ENCODE measurements at regions not wholly inside any gene's neighbourhood (a gene's known extent, or its start where the extent isn't known, plus 50 kb on each side); places are given as distances from the start of the nearest gene placed in this dataset.

GRCh38 chr4:119739796-119740195, 111.2 kb upstream of the PDE5A start:
- H3K4me2 ChIP-seq (ENCODE audit: insufficient read depth, low read length): no peak overlapping the region
- no peaks in the 10 kb centered on the region for H3K4me1 ChIP-seq (replicated peaks in 1 of 2; ENCODE audit: control insufficient read depth in 2 of 2, insufficient read depth in 2 of 2, low read length in 2 of 2)
- FAIRE-seq: no peak
- H2AFZ ChIP-seq (ENCODE audit: low read depth, low read length): no peak overlapping the region
- in situ Hi-C loops (cut with MboI) (no loop called here), intact Hi-C loops (cut with micrococcal nuclease) (no loop called here)
- WGBS (ENCODE audit: insufficient coverage, low coverage, missing lambda C conversion rate): 0% methylated on average over 4 of the region's 4 CpGs
- H3K9ac ChIP-seq (ENCODE audit: insufficient read depth in 1 of 2, low read depth in 2 of 2, low read length in 2 of 2): no peak overlapping the region
- no peak overlapping the region for H3K4me3 ChIP-seq
- no peaks in the 10 kb centered on the region for H3K9me1 ChIP-seq (ENCODE audit: control insufficient read depth, insufficient read depth, low read length)
- H4K20me1 ChIP-seq (replicated peaks; ENCODE audit: control insufficient read depth, insufficient read depth, low read length): no peaks in the 10 kb centered on the region
- H3K27me3 ChIP-seq (ENCODE audit: control insufficient read depth in 2 of 2, insufficient read depth in 2 of 2, low read length in 2 of 2): no peaks in the 10 kb centered on the region
- no peaks in the 10 kb centered on the region for H3K36me3 ChIP-seq (ENCODE audit: control insufficient read depth, insufficient read depth, low read length)
- no peak for DNase-seq (ENCODE audit: extremely low read depth in 1 of 4, low spot score in 3 of 4)
- no peaks in the 10 kb centered on the region for H3K79me2 ChIP-seq (ENCODE audit: control insufficient read depth, insufficient read depth, low read length)
- no TSS peak for BruUV-seq (replicated peaks)
- no peak for ATAC-seq
- H3K27ac ChIP-seq (ENCODE audit: extremely low read depth, low read depth, low read length): no peak overlapping the region
- CTCF ChIA-PET (ENCODE audit: low intra/inter-chr PET ratio): no interaction called here
- POLR2A ChIA-PET: no interaction called here
- H3K9me3 ChIP-seq (replicated peaks; ENCODE audit: control insufficient read depth, insufficient read depth, low read depth, low read length): no peaks in the 10 kb centered on the region
- no peak for TF ChIP-seq ZBTB43 (CRISPR knock-in tag; IDR thresholded peaks at IDR 0.05)
- no peak for TF ChIP-seq CHD4 (IDR thresholded peaks at IDR 0.05; ENCODE audit: insufficient read depth, insufficient replicate concordance, low read depth, low read length, poor library complexity, severe bottlenecking)
- no peak for TF ChIP-seq RREB1 (CRISPR knock-in tag; IDR thresholded peaks at IDR 0.05)
- no peak for TF ChIP-seq MTF1 (CRISPR knock-in tag; IDR thresholded peaks at IDR 0.05; ENCODE audit: borderline replicate concordance)
- TF ChIP-seq NR2C1 (IDR thresholded peaks at IDR 0.05): no peak
- TF ChIP-seq NR2C1 (tag; IDR thresholded peaks at IDR 0.05): no peak
- no peak for TF ChIP-seq KAT7 (CRISPR knock-in tag; IDR thresholded peaks at IDR 0.05; ENCODE audit: borderline replicate concordance)
- TF ChIP-seq ZNF655 (CRISPR knock-in tag; IDR thresholded peaks at IDR 0.05): no peak
- TF ChIP-seq BDP1 (IDR thresholded peaks at IDR 0.05; ENCODE audit: insufficient read depth, insufficient read length): no peak
- TF ChIP-seq HDAC1 (IDR thresholded peaks at IDR 0.05): no peak
- no peak for TF ChIP-seq BCLAF1 (IDR thresholded peaks at IDR 0.05; ENCODE audit: borderline replicate concordance in 1 of 2, control insufficient read depth in 1 of 2, low read depth in 2 of 2, low read length in 1 of 2)

Data from K562 (cell line).